ENCODE measurements at regions not wholly inside any gene's neighbourhood (a gene's known extent, or its start where the extent isn't known, plus 50 kb on each side); places are given as distances from the start of the nearest gene placed in this dataset.
"Not testable (repeated sequence)": the region's sequence is repeated elsewhere in the genome, so short reads cannot be mapped to it uniquely, and the experiment has no call there.

- intact Hi-C loops (cut with DNase I); DNase-seq (ENCODE audit: low spot score): not testable (repeated sequence)
Observed at GRCh38 chr11:67940440-67940839, 63.5 kb downstream of the UNC93B1 start.

- intact Hi-C loops (cut with DNase I); DNase-seq (ENCODE audit: low spot score): not testable (repeated sequence)
Observed at GRCh38 chr11:67938964-67939363, 64.9 kb downstream of the UNC93B1 start.

- DNase-seq (ENCODE audit: low spot score); intact Hi-C loops (cut with DNase I): not testable (repeated sequence)
Observed at GRCh38 chr11:67938371-67938770, 65.5 kb downstream of the UNC93B1 start.

GRCh38 chr11:67923565-67923964, 80.3 kb downstream of the UNC93B1 start:
- DNase-seq (ENCODE audit: low spot score); intact Hi-C loops (cut with DNase I): not testable (repeated sequence)

- intact Hi-C loops (cut with DNase I); DNase-seq (ENCODE audit: low spot score): not testable (repeated sequence)
Observed at GRCh38 chr11:67920546-67920945, 83.4 kb downstream of the UNC93B1 start.

- DNase-seq (ENCODE audit: low spot score); intact Hi-C loops (cut with DNase I): not testable (repeated sequence)
Observed at GRCh38 chr11:67912184-67912583, 91.7 kb downstream of the UNC93B1 start.

- intact Hi-C loops (cut with DNase I), result not testable (repeated sequence)
Observed at GRCh38 chr11:67911211-67911610, 92.7 kb downstream of the UNC93B1 start.

GRCh38 chr11:67910803-67911202, 93.1 kb downstream of the UNC93B1 start:
- intact Hi-C loops (cut with DNase I); DNase-seq (ENCODE audit: low spot score): not testable (repeated sequence)

More at GRCh38 chr11:67911211-67911610, 92.7 kb downstream of the UNC93B1 start:
- DNase-seq (ENCODE audit: low spot score), result not testable (repeated sequence)

GRCh38 chr11:67906969-67907368, 96.9 kb downstream of the UNC93B1 start:
- intact Hi-C loops (cut with DNase I); DNase-seq (ENCODE audit: low spot score): not testable (repeated sequence)

- DNase-seq (ENCODE audit: low spot score); intact Hi-C loops (cut with DNase I): not testable (repeated sequence)
Observed at GRCh38 chr11:67899462-67899861, 104.4 kb downstream of the UNC93B1 start.

- intact Hi-C loops (cut with DNase I), result not testable (repeated sequence)
Observed at GRCh38 chr11:67893487-67893886, 110.4 kb downstream of the UNC93B1 start.

GRCh38 chr11:67889646-67890045, 114.3 kb downstream of the UNC93B1 start:
- intact Hi-C loops (cut with DNase I); DNase-seq (ENCODE audit: low spot score): not testable (repeated sequence)

More at GRCh38 chr11:67893487-67893886, 110.4 kb downstream of the UNC93B1 start:
- DNase-seq (ENCODE audit: low spot score), result not testable (repeated sequence)

GRCh38 chr11:67888056-67888455, 115.8 kb downstream of the UNC93B1 start:
- DNase-seq (ENCODE audit: low spot score); intact Hi-C loops (cut with DNase I): not testable (repeated sequence)

GRCh38 chr11:67886672-67887071, 117.2 kb downstream of the UNC93B1 start:
- DNase-seq (ENCODE audit: low spot score); intact Hi-C loops (cut with DNase I): not testable (repeated sequence)

GRCh38 chr11:67886207-67886606, 117.7 kb downstream of the UNC93B1 start:
- intact Hi-C loops (cut with DNase I); DNase-seq (ENCODE audit: low spot score): not testable (repeated sequence)

- intact Hi-C loops (cut with DNase I), result not testable (repeated sequence)
Observed at GRCh38 chr11:67885574-67885973, 118.3 kb downstream of the UNC93B1 start.

GRCh38 chr11:67884761-67885558, 118.9 kb downstream of the UNC93B1 start:
- DNase-seq (ENCODE audit: low spot score); intact Hi-C loops (cut with DNase I): not testable (repeated sequence)

More at GRCh38 chr11:67885574-67885973, 118.3 kb downstream of the UNC93B1 start:
- DNase-seq (ENCODE audit: low spot score), result not testable (repeated sequence)

GRCh38 chr11:67884073-67884757, 119.7 kb downstream of the UNC93B1 start:
- DNase-seq (ENCODE audit: low spot score), result not testable (repeated sequence)

GRCh38 chr11:67882304-67882703, 121.6 kb downstream of the UNC93B1 start:
- intact Hi-C loops (cut with DNase I); DNase-seq (ENCODE audit: low spot score): not testable (repeated sequence)

More at GRCh38 chr11:67884073-67884757, 119.7 kb downstream of the UNC93B1 start:
- intact Hi-C loops (cut with DNase I), result not testable (repeated sequence)

- intact Hi-C loops (cut with DNase I), result not testable (repeated sequence)
Observed at GRCh38 chr11:67881836-67882235, 122.1 kb downstream of the UNC93B1 start.

More at GRCh38 chr11:67881836-67882235, 122.1 kb downstream of the UNC93B1 start:
- not testable (repeated sequence) for DNase-seq (ENCODE audit: low spot score)

All from cardiac septum (tissue), 1 donor.